ENCODE measurements at regions not wholly inside any gene's neighbourhood (a gene's known extent, or its start where the extent isn't known, plus 50 kb on each side); places are given as distances from the start of the nearest gene placed in this dataset.
A peak's percentile ranks its signal among the peaks of the same experiment; 100 is the strongest.

- no peak for DNase-seq (ENCODE audit: low read depth in 2 of 2)
These were observed 54.6 kb upstream of the FAM3C start for GRCh38 chr7:121450631-121451198.

GRCh38 chr7:121449735-121450240 is 53.7 kb upstream of the FAM3C start:
- no peak for DNase-seq (ENCODE audit: low read depth in 2 of 2)

DNA sequence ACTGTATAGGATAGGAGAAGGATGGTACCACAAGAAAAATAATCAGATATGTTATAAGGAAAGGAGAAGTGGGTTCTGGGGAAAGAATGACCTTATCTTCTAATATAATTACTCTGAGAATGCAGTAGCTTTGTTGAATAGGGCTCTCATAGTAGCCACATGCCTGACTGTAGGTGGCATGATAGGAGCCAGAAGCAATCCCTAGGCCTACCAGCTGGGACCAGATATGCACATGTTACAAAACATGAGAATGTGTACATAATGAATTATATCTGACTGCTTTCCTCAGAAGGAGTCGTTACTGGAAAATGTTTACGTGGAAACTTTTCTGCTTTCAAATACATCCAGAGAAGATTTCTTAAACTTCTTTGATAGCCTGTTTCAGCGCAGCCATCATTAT is 53.2 kb upstream of the FAM3C start:
- no peak for DNase-seq (ENCODE audit: low read depth in 2 of 2)

GRCh38 chr7:121448429-121448828 is 52.3 kb upstream of the FAM3C start:
- DNase-seq (ENCODE audit: low read depth in 2 of 2) = no peak

- DNase-seq (ENCODE audit: low read depth in 2 of 2) = peak in 1 of 2 donors; percentile 61
These were observed 51.8 kb upstream of the FAM3C start for GRCh38 chr7:121447911-121448300.

DNA sequence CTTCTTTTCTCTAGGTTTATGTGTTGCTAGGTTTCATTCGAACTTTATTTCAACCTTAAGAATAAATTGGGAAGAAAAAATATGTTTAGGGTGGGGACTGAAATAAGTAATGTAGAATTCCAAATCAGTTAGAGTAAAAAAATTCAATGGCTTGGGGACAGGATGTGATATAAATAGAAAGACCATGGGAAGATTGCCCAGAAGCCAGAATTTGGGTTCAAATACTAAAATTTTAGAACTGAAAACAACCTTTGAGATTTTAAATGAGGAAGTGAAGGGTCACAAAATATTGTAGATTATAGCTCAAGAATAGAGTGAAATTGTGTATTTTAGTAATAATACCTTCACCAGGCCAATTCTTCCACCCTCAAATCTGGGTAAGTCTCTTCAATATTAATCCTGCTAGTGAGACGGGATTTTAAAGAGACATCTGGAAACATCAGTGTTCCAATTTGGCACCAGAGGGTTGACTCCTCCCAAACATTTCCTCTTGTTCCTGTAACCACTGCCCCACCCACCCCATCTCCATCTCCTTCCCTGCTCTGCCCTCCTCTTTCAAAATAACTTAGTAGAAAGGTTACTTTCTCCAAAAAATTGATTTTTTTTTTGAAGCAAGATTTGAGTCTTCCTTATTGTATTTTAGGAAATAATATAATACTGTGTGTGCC is 51.3 kb upstream of the FAM3C start:
- DNase-seq (ENCODE audit: low read depth in 2 of 2) = no peak

- no peak for DNase-seq (ENCODE audit: low read depth in 2 of 2)
These were observed 50.4 kb upstream of the FAM3C start for GRCh38 chr7:121446526-121446925.

Measured in dermis microvascular lymphatic vessel endothelial cell (primary cell).